Upper lobe of right lung (tissue), 1 donor: ENCODE measurements at regions not wholly inside any gene's neighbourhood (a gene's known extent, or its start where the extent isn't known, plus 50 kb on each side); places are given as distances from the start of the nearest gene placed in this dataset.
A peak's percentile ranks its signal among the peaks of the same experiment; 100 is the strongest.

Source experiments
- ATAC-seq: fragments of 200-7000 bp; cut with Tn5 transposase; one replicate; pipeline ENCODE4 v1.9.1; 2020; ENCODE audit warnings: mild to moderate bottlenecking, moderate library complexity
- DNase-seq: peaks from one replicate; pipeline ENCODE4 v3.0.0-alpha.2; 2020
- H3K27ac ChIP-seq: fragments of 200-600 bp; one replicate; pipeline ENCODE4 v1.8.0; 2022
- H3K27me3 ChIP-seq: fragments of 200-600 bp; one replicate; pipeline ENCODE4 v1.8.0; 2022; ENCODE audit warnings: mild to moderate bottlenecking
- H3K36me3 ChIP-seq: fragments of 200-600 bp; one replicate; pipeline ENCODE4 v1.8.0; 2022
- H3K4me1 ChIP-seq: fragments of 200-600 bp; one replicate; pipeline ENCODE4 v1.8.0; 2022
- H3K4me3 ChIP-seq: fragments of 200-600 bp; one replicate; pipeline ENCODE4 v1.8.0; 2022; ENCODE audit warnings: mild to moderate bottlenecking
- H3K9me3 ChIP-seq: fragments of 200-600 bp; one replicate; pipeline ENCODE4 v1.8.0; 2022
- CTCF ChIP-seq: fragments of 200-600 bp; IDR thresholded peaks from one replicate; pipeline ENCODE4 v1.8.0; 2022; ENCODE audit warnings: antibody characterized with exemption
- intact Hi-C: fragments of 100-400 bp; cut with DNase I; formaldehyde crosslinking; loops from one replicate; pipeline ENCODE4 v1.11.0; 2022
- donor health status: DM: no; HTN: yes; CAD: no; lungs with severe emphysema.

GRCh38 chr9:38342532-38342931 lies 50.0 kb upstream of the ALDH1B1 start:
- DNase-seq (no peak), ATAC-seq (no peak)
- Histone ChIP-seq H3K27me3 (no peaks in the 10 kb centered on the region), H3K4me3 (no peak overlapping the region), H3K4me1 (no peaks in the 10 kb centered on the region), H3K27ac (no peak overlapping the region), H3K36me3 (no peaks in the 10 kb centered on the region), H3K9me3 (no peaks in the 10 kb centered on the region)
- intact Hi-C loops, result no loop called here
- no peak for TF ChIP-seq CTCF

GRCh38 chr9:38342096-38342495 lies 50.4 kb upstream of the ALDH1B1 start:
- Histone ChIP-seq H3K36me3 (no peaks in the 10 kb centered on the region), H3K4me3 (no peak overlapping the region), H3K9me3 (no peaks in the 10 kb centered on the region), H3K4me1 (no peaks in the 10 kb centered on the region), H3K27ac (no peak overlapping the region), H3K27me3 (no peaks in the 10 kb centered on the region)
- no peak for TF ChIP-seq CTCF
- no peak for ATAC-seq
- intact Hi-C loops, result no loop called here
- no peak for DNase-seq

GRCh38 chr9:38339496-38339895 lies 53.0 kb upstream of the ALDH1B1 start:
- no peak for DNase-seq
- Histone ChIP-seq H3K9me3 (no peaks in the 10 kb centered on the region), H3K4me3 (no peak overlapping the region), H3K27ac (no peak overlapping the region), H3K36me3 (no peaks in the 10 kb centered on the region), H3K4me1 (no peaks in the 10 kb centered on the region), H3K27me3 (no peaks in the 10 kb centered on the region)
- intact Hi-C loops, result no loop called here
- TF ChIP-seq CTCF, result no peak
- peak; percentile 6 for ATAC-seq

GRCh38 chr9:38339087-38339486 lies 53.4 kb upstream of the ALDH1B1 start:
- H3K9me3 ChIP-seq, result no peaks in the 10 kb centered on the region
- no peak overlapping the region for H3K27ac ChIP-seq
- no peak for DNase-seq
- no peaks in the 10 kb centered on the region for H3K36me3 ChIP-seq
- peak; percentile 74 for ATAC-seq
- no peaks in the 10 kb centered on the region for H3K27me3 ChIP-seq
- H3K4me3 ChIP-seq, result no peak overlapping the region
- TF ChIP-seq CTCF, result no peak
- H3K4me1 ChIP-seq, result no peaks in the 10 kb centered on the region
- intact Hi-C loops, result no loop called here

GRCh38 chr9:38338342-38339018 lies 54.0 kb upstream of the ALDH1B1 start:
- no peaks in the 10 kb centered on the region for H3K27me3 ChIP-seq
- no peaks in the 10 kb centered on the region for H3K36me3 ChIP-seq
- intact Hi-C loops, result no loop called here
- no peaks in the 10 kb centered on the region for H3K9me3 ChIP-seq
- no peak for TF ChIP-seq CTCF
- H3K4me3 ChIP-seq, result no peak overlapping the region
- DNase-seq (no peak), ATAC-seq (no peak)
- H3K27ac ChIP-seq, result no peak overlapping the region
- H3K4me1 ChIP-seq, result no peaks in the 10 kb centered on the region
